NCI-H146 treated with DMSO at 0.1 percent for 48 hours (cell line): ENCODE measurements at regions not wholly inside any gene's neighbourhood (a gene's known extent, or its start where the extent isn't known, plus 50 kb on each side); places are given as distances from the start of the nearest gene placed in this dataset.
"Not testable (repeated sequence)": the region's sequence is repeated elsewhere in the genome, so short reads cannot be mapped to it uniquely, and the experiment has no call there.

ENCODE experiments used
- DNase-seq: peaks from one replicate; lab custom pipeline; 2025; ENCODE audit not compliant: unreplicated experiment; lab: John Stamatoyannopoulos, UW

GRCh38 chr16:49939495-49939894 is 83.6 kb upstream of the ZNF423 start:
- no peak for DNase-seq

- DNase-seq: no peak
Observed at GRCh38 chr16:49940464-49941224, 84.4 kb upstream of the CNEP1R1 start.

GRCh38 chr16:49944221-49944620 is 80.8 kb upstream of the CNEP1R1 start:
- no peak for DNase-seq

GRCh38 chr16:49947907-49948678 is 76.9 kb upstream of the CNEP1R1 start:
- DNase-seq: no peak

- DNase-seq: no peak
Observed at GRCh38 chr16:49951574-49952195, 73.3 kb upstream of the CNEP1R1 start.

GRCh38 chr16:49952386-49952785 is 72.6 kb upstream of the CNEP1R1 start:
- DNase-seq: no peak

GRCh38 chr16:49953090-49953489 is 71.9 kb upstream of the CNEP1R1 start:
- DNase-seq: no peak

GRCh38 chr16:49955858-49956257 is 69.2 kb upstream of the CNEP1R1 start:
- no peak for DNase-seq

GRCh38 chr16:49956915-49957314 is 68.1 kb upstream of the CNEP1R1 start:
- no peak for DNase-seq

- no peak for DNase-seq
Observed at GRCh38 chr16:49958448-49958847, 66.6 kb upstream of the CNEP1R1 start.

- no peak for DNase-seq
Observed at GRCh38 chr16:49959552-49960277, 65.3 kb upstream of the CNEP1R1 start.

- DNase-seq: no peak
Observed at GRCh38 chr16:49961089-49961488, 63.9 kb upstream of the CNEP1R1 start.

GRCh38 chr16:49962566-49962965 is 62.5 kb upstream of the CNEP1R1 start:
- DNase-seq: not testable (repeated sequence)

GRCh38 chr16:49964316-49964715 is 60.7 kb upstream of the CNEP1R1 start:
- DNase-seq: no peak

GRCh38 chr16:49964973-49965372 is 60.1 kb upstream of the CNEP1R1 start:
- no peak for DNase-seq

- DNase-seq: no peak
Observed at GRCh38 chr16:49967012-49967559, 57.9 kb upstream of the CNEP1R1 start.

- DNase-seq: peak; percentile 9
Observed at GRCh38 chr16:49969091-49970030, 55.7 kb upstream of the CNEP1R1 start.

GRCh38 chr16:49970797-49971431 is 54.1 kb upstream of the CNEP1R1 start:
- DNase-seq: no peak

GRCh38 chr16:49972280-49972679 is 52.7 kb upstream of the CNEP1R1 start:
- DNase-seq: no peak
